ENCODE measurements at regions not wholly inside any gene's neighbourhood (a gene's known extent, or its start where the extent isn't known, plus 50 kb on each side); places are given as distances from the start of the nearest gene placed in this dataset.

DNA sequence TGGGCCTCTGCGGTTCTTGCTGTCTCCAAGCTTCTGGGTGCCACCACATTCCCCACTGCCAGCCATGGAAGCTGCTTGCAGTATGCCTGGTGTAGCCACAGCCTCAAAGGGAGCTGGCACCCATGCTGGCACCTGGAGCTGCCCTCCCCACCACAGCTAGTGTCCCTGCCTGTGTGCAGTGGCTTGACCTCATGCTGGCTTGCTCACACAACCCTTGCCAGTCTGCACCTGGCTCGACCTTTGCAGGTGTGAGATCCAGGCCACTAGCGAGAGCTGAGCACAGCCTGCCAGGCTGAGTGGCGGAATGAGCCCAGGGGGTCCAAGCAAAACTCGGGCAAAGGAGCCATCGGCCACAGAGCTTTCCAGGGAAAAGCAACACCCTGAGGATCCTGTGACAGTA, 236.7 kb upstream of the CSNK1A1L start:
- Histone ChIP-seq H3K79me2 (ENCODE audit: insufficient read depth, low read length) (no peaks in the 10 kb centered on the region), H3K9ac (ENCODE audit: low read length) (no peak overlapping the region), H3K36me3 (ENCODE audit: control insufficient read depth in 1 of 2, insufficient read depth in 2 of 2, low read length in 2 of 2) (no peaks in the 10 kb centered on the region), H3K4me3 (replicated peaks in 1 of 2; ENCODE audit: low read depth in 1 of 2, low read length in 2 of 2) (no peak overlapping the region), H3K4me1 (ENCODE audit: control insufficient read depth in 1 of 2, insufficient read depth in 2 of 2, low read length in 2 of 2) (no peaks in the 10 kb centered on the region), H2AFZ (ENCODE audit: low read depth, low read length, poor library complexity, severe bottlenecking) (no peak overlapping the region), H3K27me3 (ENCODE audit: insufficient read depth, low read length) (no peaks in the 10 kb centered on the region), H3K9me2 (ENCODE audit: insufficient read depth) (no peaks in the 10 kb centered on the region), H4K20me1 (ENCODE audit: insufficient read depth) (no peaks in the 10 kb centered on the region), H3K9me3 (ENCODE audit: control insufficient read depth in 1 of 2, insufficient read depth in 1 of 2, low read depth in 1 of 2, low read length in 2 of 2) (peaks cover 0 to 5% of the 10 kb centered on the region in 2 experiments; a peak in 1 of 4 replicates), H3K27ac (ENCODE audit: low read depth, low read length) (no peak overlapping the region), H3K4me2 (ENCODE audit: low read length) (no peak overlapping the region)
- DNase-seq (ENCODE audit: low read depth, low spot score) (no peak), ATAC-seq (no peak)
- no peak for TF ChIP-seq RAD21 (IDR thresholded peaks at IDR 0.05; ENCODE audit: low read depth)
- no peak for TF ChIP-seq POLR2A (IDR thresholded peaks at IDR 0.05; ENCODE audit: borderline replicate concordance, extremely low read depth, insufficient read depth, insufficient read length)
- no peak for TF ChIP-seq POLR2AphosphoS5 (IDR thresholded peaks at IDR 0.05; ENCODE audit: low read depth, low read length)
- no peak for TF ChIP-seq YY1 (IDR thresholded peaks at IDR 0.05; ENCODE audit: extremely low read depth, insufficient replicate concordance, low read depth, low read length)
- no peak for TF ChIP-seq EGR1 (IDR thresholded peaks at IDR 0.05; ENCODE audit: low read depth)
- no peak for TF ChIP-seq TCF7L2 (IDR thresholded peaks at IDR 0.05; ENCODE audit: borderline replicate concordance, extremely low read depth, insufficient read depth, insufficient read length)
- TF ChIP-seq JUND (IDR thresholded peaks at IDR 0.05) = no peak
- TF ChIP-seq, protein P1, sequence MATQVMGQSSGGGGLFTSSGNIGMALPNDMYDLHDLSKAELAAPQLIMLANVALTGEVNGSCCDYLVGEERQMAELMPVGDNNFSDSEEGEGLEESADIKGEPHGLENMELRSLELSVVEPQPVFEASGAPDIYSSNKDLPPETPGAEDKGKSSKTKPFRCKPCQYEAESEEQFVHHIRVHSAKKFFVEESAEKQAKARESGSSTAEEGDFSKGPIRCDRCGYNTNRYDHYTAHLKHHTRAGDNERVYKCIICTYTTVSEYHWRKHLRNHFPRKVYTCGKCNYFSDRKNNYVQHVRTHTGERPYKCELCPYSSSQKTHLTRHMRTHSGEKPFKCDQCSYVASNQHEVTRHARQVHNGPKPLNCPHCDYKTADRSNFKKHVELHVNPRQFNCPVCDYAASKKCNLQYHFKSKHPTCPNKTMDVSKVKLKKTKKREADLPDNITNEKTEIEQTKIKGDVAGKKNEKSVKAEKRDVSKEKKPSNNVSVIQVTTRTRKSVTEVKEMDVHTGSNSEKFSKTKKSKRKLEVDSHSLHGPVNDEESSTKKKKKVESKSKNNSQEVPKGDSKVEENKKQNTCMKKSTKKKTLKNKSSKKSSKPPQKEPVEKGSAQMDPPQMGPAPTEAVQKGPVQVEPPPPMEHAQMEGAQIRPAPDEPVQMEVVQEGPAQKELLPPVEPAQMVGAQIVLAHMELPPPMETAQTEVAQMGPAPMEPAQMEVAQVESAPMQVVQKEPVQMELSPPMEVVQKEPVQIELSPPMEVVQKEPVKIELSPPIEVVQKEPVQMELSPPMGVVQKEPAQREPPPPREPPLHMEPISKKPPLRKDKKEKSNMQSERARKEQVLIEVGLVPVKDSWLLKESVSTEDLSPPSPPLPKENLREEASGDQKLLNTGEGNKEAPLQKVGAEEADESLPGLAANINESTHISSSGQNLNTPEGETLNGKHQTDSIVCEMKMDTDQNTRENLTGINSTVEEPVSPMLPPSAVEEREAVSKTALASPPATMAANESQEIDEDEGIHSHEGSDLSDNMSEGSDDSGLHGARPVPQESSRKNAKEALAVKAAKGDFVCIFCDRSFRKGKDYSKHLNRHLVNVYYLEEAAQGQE (IDR thresholded peaks at IDR 0.05; ENCODE audit: low read depth) = no peak
- TF ChIP-seq EZH2phosphoT487 (IDR thresholded peaks at IDR 0.05; ENCODE audit: borderline replicate concordance) = no peak
- no peak for TF ChIP-seq ELF1 (IDR thresholded peaks at IDR 0.05; ENCODE audit: borderline replicate concordance, low read depth)
- TF ChIP-seq SP1 (IDR thresholded peaks at IDR 0.05; ENCODE audit: low read depth) = no peak
- TF ChIP-seq, protein P2, sequence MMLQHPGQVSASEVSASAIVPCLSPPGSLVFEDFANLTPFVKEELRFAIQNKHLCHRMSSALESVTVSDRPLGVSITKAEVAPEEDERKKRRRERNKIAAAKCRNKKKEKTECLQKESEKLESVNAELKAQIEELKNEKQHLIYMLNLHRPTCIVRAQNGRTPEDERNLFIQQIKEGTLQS (IDR thresholded peaks at IDR 0.05) = no peak
- no peak for TF ChIP-seq ZNF274 (IDR thresholded peaks at IDR 0.05; ENCODE audit: low read depth, low read length)
- TF ChIP-seq, protein P3, sequence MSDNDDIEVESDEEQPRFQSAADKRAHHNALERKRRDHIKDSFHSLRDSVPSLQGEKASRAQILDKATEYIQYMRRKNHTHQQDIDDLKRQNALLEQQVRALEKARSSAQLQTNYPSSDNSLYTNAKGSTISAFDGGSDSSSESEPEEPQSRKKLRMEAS (IDR thresholded peaks at IDR 0.05) = no peak
- no peak for TF ChIP-seq EZH2 (IDR thresholded peaks at IDR 0.05)
- TF ChIP-seq, protein P4, sequence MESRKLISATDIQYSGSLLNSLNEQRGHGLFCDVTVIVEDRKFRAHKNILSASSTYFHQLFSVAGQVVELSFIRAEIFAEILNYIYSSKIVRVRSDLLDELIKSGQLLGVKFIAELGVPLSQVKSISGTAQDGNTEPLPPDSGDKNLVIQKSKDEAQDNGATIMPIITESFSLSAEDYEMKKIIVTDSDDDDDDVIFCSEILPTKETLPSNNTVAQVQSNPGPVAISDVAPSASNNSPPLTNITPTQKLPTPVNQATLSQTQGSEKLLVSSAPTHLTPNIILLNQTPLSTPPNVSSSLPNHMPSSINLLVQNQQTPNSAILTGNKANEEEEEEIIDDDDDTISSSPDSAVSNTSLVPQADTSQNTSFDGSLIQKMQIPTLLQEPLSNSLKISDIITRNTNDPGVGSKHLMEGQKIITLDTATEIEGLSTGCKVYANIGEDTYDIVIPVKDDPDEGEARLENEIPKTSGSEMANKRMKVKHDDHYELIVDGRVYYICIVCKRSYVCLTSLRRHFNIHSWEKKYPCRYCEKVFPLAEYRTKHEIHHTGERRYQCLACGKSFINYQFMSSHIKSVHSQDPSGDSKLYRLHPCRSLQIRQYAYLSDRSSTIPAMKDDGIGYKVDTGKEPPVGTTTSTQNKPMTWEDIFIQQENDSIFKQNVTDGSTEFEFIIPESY (IDR thresholded peaks at IDR 0.05; ENCODE audit: extremely low read depth, insufficient replicate concordance, low read length) = no peak
- RAD21 ChIA-PET (ENCODE audit: low non-redundant PET in 1 of 2, low total read pairs in 2 of 2, uncharacterized antibody in 2 of 2, unreplicated experiment in 2 of 2) = no interaction called here
- intact Hi-C loops (cut with micrococcal nuclease) = no loop called here
- POLR2A ChIA-PET = no interaction called here
- CTCF ChIA-PET = no interaction called here
- BruUV-seq (replicated peaks) = no TSS peak

All from HCT116 (cell line).